ENCODE measurements at regions not wholly inside any gene's neighbourhood (a gene's known extent, or its start where the extent isn't known, plus 50 kb on each side); places are given as distances from the start of the nearest gene placed in this dataset.

DNA sequence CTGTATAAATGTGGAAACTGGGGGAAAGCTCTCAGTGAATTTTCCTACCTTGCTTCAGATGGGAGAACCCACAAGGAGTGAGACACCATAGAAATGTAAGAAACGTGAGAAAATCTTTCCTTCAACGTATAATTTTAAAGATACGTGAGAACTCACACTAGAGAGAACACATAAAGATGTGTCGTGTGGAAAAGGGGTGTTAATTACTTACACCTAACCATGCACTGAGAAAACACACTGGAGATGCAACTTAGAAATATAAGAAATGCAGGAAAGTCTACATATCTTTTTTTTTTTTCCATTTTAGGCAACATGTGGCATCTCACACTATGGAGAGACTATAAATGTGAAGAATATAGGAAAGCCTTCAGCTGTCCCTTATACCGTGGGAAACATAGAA, 352.9 kb upstream of the NETO1 start:
- intact Hi-C loops (cut with DNase I; ENCODE audit: low total_unique reads) = no loop called here
- TF ChIP-seq, protein P1, sequence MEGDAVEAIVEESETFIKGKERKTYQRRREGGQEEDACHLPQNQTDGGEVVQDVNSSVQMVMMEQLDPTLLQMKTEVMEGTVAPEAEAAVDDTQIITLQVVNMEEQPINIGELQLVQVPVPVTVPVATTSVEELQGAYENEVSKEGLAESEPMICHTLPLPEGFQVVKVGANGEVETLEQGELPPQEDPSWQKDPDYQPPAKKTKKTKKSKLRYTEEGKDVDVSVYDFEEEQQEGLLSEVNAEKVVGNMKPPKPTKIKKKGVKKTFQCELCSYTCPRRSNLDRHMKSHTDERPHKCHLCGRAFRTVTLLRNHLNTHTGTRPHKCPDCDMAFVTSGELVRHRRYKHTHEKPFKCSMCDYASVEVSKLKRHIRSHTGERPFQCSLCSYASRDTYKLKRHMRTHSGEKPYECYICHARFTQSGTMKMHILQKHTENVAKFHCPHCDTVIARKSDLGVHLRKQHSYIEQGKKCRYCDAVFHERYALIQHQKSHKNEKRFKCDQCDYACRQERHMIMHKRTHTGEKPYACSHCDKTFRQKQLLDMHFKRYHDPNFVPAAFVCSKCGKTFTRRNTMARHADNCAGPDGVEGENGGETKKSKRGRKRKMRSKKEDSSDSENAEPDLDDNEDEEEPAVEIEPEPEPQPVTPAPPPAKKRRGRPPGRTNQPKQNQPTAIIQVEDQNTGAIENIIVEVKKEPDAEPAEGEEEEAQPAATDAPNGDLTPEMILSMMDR (IDR thresholded peaks at IDR 0.05) = no peak
- TF ChIP-seq POLR2AphosphoS5 (IDR thresholded peaks at IDR 0.05) (no peak), POLR2A (IDR thresholded peaks at IDR 0.05) (no peak), EP300 (IDR thresholded peaks at IDR 0.05; ENCODE audit: low read depth) (no peak)
- Histone ChIP-seq H3K4me3 (no peak overlapping the region), H3K9me3 (peaks cover 0 to 3% of the 10 kb centered on the region in 2 donors), H3K27ac (no peak overlapping the region), H3K36me3 (no peaks in the 10 kb centered on the region), H3K27me3 (no peaks in the 10 kb centered on the region), H3K4me1 (no peaks in the 10 kb centered on the region)
- DNase-seq = no peak
- in situ Hi-C loops (cut with MboI; ENCODE audit: low pct_ligation_motif_present in 1 of 4, low pct_unique_long_range_greater_than_20kb in 1 of 4, low sequenced_read_pairs in 3 of 4) = no loop called here
- 76 to 79% methylated on average over 5 of the region's 5 CpGs for WGBS, 2 donors (ENCODE audit: low coverage in 1 of 2)

- no peaks in the 10 kb centered on the region for H3K36me3 ChIP-seq
- no peak overlapping the region for H3K4me3 ChIP-seq
- DNase-seq = no peak
- in situ Hi-C loops (cut with MboI; ENCODE audit: low pct_ligation_motif_present in 1 of 4, low pct_unique_long_range_greater_than_20kb in 1 of 4, low sequenced_read_pairs in 3 of 4) = no loop called here
- 82 to 94% methylated on average over 2 of the region's 2 CpGs for WGBS, 2 donors (ENCODE audit: low coverage in 1 of 2)
- no peaks in the 10 kb centered on the region for H3K27me3 ChIP-seq
- H3K9me3 ChIP-seq = peaks cover 0 to 3% of the 10 kb centered on the region in 2 donors
- intact Hi-C loops (cut with DNase I; ENCODE audit: low total_unique reads) = no loop called here
- no peaks in the 10 kb centered on the region for H3K4me1 ChIP-seq
- H3K27ac ChIP-seq = no peak overlapping the region
- no peak for TF ChIP-seq POLR2AphosphoS5 (IDR thresholded peaks at IDR 0.05)
- no peak for TF ChIP-seq EP300 (IDR thresholded peaks at IDR 0.05; ENCODE audit: low read depth)
- TF ChIP-seq, protein P1 (IDR thresholded peaks at IDR 0.05) = no peak
- TF ChIP-seq POLR2A (IDR thresholded peaks at IDR 0.05) = no peak
These were observed 350.5 kb upstream of the NETO1 start for GRCh38 chr18:73218293-73218692.

GRCh38 chr18:73214970-73215369, 347.2 kb upstream of the NETO1 start:
- H3K4me1 ChIP-seq = no peaks in the 10 kb centered on the region
- no peaks in the 10 kb centered on the region for H3K27me3 ChIP-seq
- H3K36me3 ChIP-seq = no peaks in the 10 kb centered on the region
- H3K27ac ChIP-seq = no peak overlapping the region
- 73 to 81% methylated on average over 7 of the region's 7 CpGs for WGBS, 2 donors (ENCODE audit: low coverage in 1 of 2)
- intact Hi-C loops (cut with DNase I; ENCODE audit: low total_unique reads) = no loop called here
- DNase-seq = no peak
- H3K9me3 ChIP-seq = no peaks in the 10 kb centered on the region
- TF ChIP-seq POLR2AphosphoS5 (IDR thresholded peaks at IDR 0.05) = no peak
- TF ChIP-seq EP300 (IDR thresholded peaks at IDR 0.05; ENCODE audit: low read depth) = no peak
- TF ChIP-seq, protein P1 (IDR thresholded peaks at IDR 0.05) = no peak
- no peak for TF ChIP-seq POLR2A (IDR thresholded peaks at IDR 0.05)
- in situ Hi-C loops (cut with MboI; ENCODE audit: low pct_ligation_motif_present in 1 of 4, low pct_unique_long_range_greater_than_20kb in 1 of 4, low sequenced_read_pairs in 3 of 4) = no loop called here
- H3K4me3 ChIP-seq = no peak overlapping the region

- Histone ChIP-seq H3K27ac (no peak overlapping the region), H3K27me3 (no peaks in the 10 kb centered on the region), H3K4me1 (no peaks in the 10 kb centered on the region), H3K9me3 (no peaks in the 10 kb centered on the region), H3K4me3 (no peak overlapping the region), H3K36me3 (no peaks in the 10 kb centered on the region)
- 61 to 66% methylated on average over 4 of the region's 4 CpGs for WGBS, 2 donors (ENCODE audit: low coverage in 1 of 2)
- intact Hi-C loops (cut with DNase I; ENCODE audit: low total_unique reads) (no loop called here), in situ Hi-C loops (cut with MboI; ENCODE audit: low pct_ligation_motif_present in 1 of 4, low pct_unique_long_range_greater_than_20kb in 1 of 4, low sequenced_read_pairs in 3 of 4) (no loop called here)
- no peak for DNase-seq
- TF ChIP-seq, protein P1 (IDR thresholded peaks at IDR 0.05) = no peak
- TF ChIP-seq POLR2A (IDR thresholded peaks at IDR 0.05) = no peak
- TF ChIP-seq POLR2AphosphoS5 (IDR thresholded peaks at IDR 0.05) = no peak
- no peak for TF ChIP-seq EP300 (IDR thresholded peaks at IDR 0.05; ENCODE audit: low read depth)
These were observed 344.7 kb upstream of the NETO1 start for GRCh38 chr18:73212442-73212841.

Data from transverse colon (tissue), 4 donors.